MM.1S (cell line): ENCODE measurements at regions not wholly inside any gene's neighbourhood (a gene's known extent, or its start where the extent isn't known, plus 50 kb on each side); places are given as distances from the start of the nearest gene placed in this dataset.

Experiments
- DNase-seq: peaks from one replicate; pipeline ENCODE4 v3.0.0-alpha.2; 2015
- H2AFZ ChIP-seq: fragments of 300-600 bp; sonication (generic); 2 replicates; pipeline ENCODE4 v1.6.0; 2016; ENCODE audit warnings: antibody characterized with exemption, low read length
- H3F3A ChIP-seq: fragments of 300-600 bp; sonication (generic); 2 replicates; pipeline ENCODE4 v1.6.1; 2016; ENCODE audit warnings: mild to moderate bottlenecking, antibody characterized with exemption, low read length, moderate library complexity, mixed read lengths; ENCODE audit not compliant: insufficient read depth
- H3K27ac ChIP-seq: fragments of 300-600 bp; sonication (generic); 2 replicates; pipeline ENCODE4 v1.5.1; 2016; ENCODE audit warnings: mild to moderate bottlenecking, low read length
- H3K27me3 ChIP-seq: fragments of 300-600 bp; sonication (generic); replicated peaks from 2 replicates; pipeline ENCODE4 v1.6.0; 2016; ENCODE audit warnings: low read length; ENCODE audit not compliant: insufficient read depth
- H3K36me3 ChIP-seq: fragments of 300-600 bp; sonication (generic); replicated peaks from 2 replicates; pipeline ENCODE4 v1.6.1; 2016; ENCODE audit warnings: mild to moderate bottlenecking, low read length, mixed read lengths; ENCODE audit not compliant: insufficient read depth
- H3K4me1 ChIP-seq: fragments of 300-600 bp; sonication (generic); 2 replicates; pipeline ENCODE4 v1.6.1; 2016; ENCODE audit warnings: low read length, mixed read lengths
- H3K4me2 ChIP-seq: fragments of 300-600 bp; sonication (generic); 2 replicates; pipeline ENCODE4 v1.6.0; 2016; ENCODE audit warnings: low read depth, low read length
- H3K4me3 ChIP-seq: fragments of 300-600 bp; sonication (generic); 2 replicates; pipeline ENCODE4 v1.5.1; 2016; ENCODE audit warnings: low read length, mixed read lengths
- H3K79me2 ChIP-seq: fragments of 300-600 bp; sonication (generic); 2 replicates; pipeline ENCODE4 v1.6.1; 2016; ENCODE audit warnings: mixed run types, low read length, mixed read lengths
- H3K9ac ChIP-seq: fragments of 300-600 bp; sonication (generic); 2 replicates; pipeline ENCODE4 v1.6.1; 2016; ENCODE audit warnings: low read length, mixed read lengths
- H3K9me2 ChIP-seq: fragments of 300-600 bp; sonication (generic); replicated peaks from 2 replicates; pipeline ENCODE4 v1.6.1; 2016; ENCODE audit warnings: mild to moderate bottlenecking, low read length, mixed read lengths; ENCODE audit not compliant: insufficient read depth
- H3K9me3 ChIP-seq: fragments of 300-600 bp; sonication (generic); replicated peaks from 2 replicates; pipeline ENCODE4 v1.6.1; 2016; ENCODE audit warnings: mild to moderate bottlenecking, low read length, mixed read lengths; ENCODE audit not compliant: insufficient read depth
- H4K20me1 ChIP-seq: fragments of 300-600 bp; sonication (generic); 2 replicates; pipeline ENCODE4 v1.6.1; 2016; ENCODE audit warnings: mild to moderate bottlenecking, low read length, moderate library complexity, mixed read lengths; ENCODE audit not compliant: insufficient read depth
- EZH2 ChIP-seq: fragments of 300-600 bp; sonication (generic); optimal IDR thresholded peaks from 2 replicates; pipeline ENCODE3; 2017; ENCODE audit warnings: low read depth, mild to moderate bottlenecking, antibody characterized with exemption, low read length, mixed read lengths
- EZH2phosphoT487 ChIP-seq: fragments of 300-600 bp; sonication (generic); IDR thresholded peaks from 2 replicates; pipeline ENCODE4 v1.6.1; 2018; ENCODE audit warnings: antibody characterized with exemption, low read length
- TF ChIP-seq, protein P1 (sequence below): fragments of 300-600 bp; sonication (generic); IDR thresholded peaks from 2 replicates; pipeline ENCODE4 v1.5.1; 2016; ENCODE audit warnings: antibody characterized with exemption, low read length, mixed read lengths

DNA sequence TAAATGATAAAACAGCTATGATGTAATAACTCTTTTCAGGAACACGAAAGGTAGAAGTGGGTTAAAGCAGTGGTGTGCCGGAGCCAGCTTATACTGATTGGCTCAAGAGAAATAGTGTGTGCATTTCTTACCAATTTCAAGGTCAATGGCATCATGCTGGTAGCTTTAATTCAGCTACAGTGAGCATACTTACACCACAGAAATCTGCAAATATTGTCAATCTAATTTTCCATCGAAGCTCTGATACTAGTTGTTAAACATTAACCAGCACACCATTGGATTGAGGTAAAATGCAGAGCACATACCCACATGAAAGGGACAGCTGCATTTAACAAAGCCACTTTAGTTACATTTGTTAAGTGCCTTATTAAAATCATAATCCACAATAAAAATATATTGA lies 225.7 kb downstream of the KCNC2 start:
- Histone ChIP-seq H2AFZ (no peak overlapping the region), H3K9me3 (no peaks in the 10 kb centered on the region), H4K20me1 (no peaks in the 10 kb centered on the region), H3K36me3 (no peaks in the 10 kb centered on the region), H3K9me2 (no peaks in the 10 kb centered on the region), H3K9ac (no peak overlapping the region), H3K4me1 (no peaks in the 10 kb centered on the region), H3K4me3 (no peak overlapping the region), H3K27ac (no peak overlapping the region), H3K79me2 (no peaks in the 10 kb centered on the region), H3K4me2 (no peak overlapping the region), H3K27me3 (no peaks in the 10 kb centered on the region), H3F3A (no peaks in the 10 kb centered on the region)
- DNase-seq: no peak
- TF ChIP-seq EZH2phosphoT487: no peak
- TF ChIP-seq, protein P1, sequence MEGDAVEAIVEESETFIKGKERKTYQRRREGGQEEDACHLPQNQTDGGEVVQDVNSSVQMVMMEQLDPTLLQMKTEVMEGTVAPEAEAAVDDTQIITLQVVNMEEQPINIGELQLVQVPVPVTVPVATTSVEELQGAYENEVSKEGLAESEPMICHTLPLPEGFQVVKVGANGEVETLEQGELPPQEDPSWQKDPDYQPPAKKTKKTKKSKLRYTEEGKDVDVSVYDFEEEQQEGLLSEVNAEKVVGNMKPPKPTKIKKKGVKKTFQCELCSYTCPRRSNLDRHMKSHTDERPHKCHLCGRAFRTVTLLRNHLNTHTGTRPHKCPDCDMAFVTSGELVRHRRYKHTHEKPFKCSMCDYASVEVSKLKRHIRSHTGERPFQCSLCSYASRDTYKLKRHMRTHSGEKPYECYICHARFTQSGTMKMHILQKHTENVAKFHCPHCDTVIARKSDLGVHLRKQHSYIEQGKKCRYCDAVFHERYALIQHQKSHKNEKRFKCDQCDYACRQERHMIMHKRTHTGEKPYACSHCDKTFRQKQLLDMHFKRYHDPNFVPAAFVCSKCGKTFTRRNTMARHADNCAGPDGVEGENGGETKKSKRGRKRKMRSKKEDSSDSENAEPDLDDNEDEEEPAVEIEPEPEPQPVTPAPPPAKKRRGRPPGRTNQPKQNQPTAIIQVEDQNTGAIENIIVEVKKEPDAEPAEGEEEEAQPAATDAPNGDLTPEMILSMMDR: no peak
- TF ChIP-seq EZH2: no peak

- TF ChIP-seq, protein P1: no peak
- TF ChIP-seq EZH2 (no peak), EZH2phosphoT487 (no peak)
- no peaks in the 10 kb centered on the region for H3K4me1 ChIP-seq
- no peak overlapping the region for H3K4me2 ChIP-seq
- DNase-seq: no peak
- no peaks in the 10 kb centered on the region for H3K27me3 ChIP-seq
- no peak overlapping the region for H2AFZ ChIP-seq
- H4K20me1 ChIP-seq: no peaks in the 10 kb centered on the region
- no peaks in the 10 kb centered on the region for H3K9me2 ChIP-seq
- H3K9me3 ChIP-seq: no peaks in the 10 kb centered on the region
- no peak overlapping the region for H3K9ac ChIP-seq
- H3K79me2 ChIP-seq: no peaks in the 10 kb centered on the region
- H3K4me3 ChIP-seq: no peak overlapping the region
- H3K36me3 ChIP-seq: no peaks in the 10 kb centered on the region
- H3K27ac ChIP-seq: no peak overlapping the region
- no peaks in the 10 kb centered on the region for H3F3A ChIP-seq
These were observed 225.0 kb downstream of the KCNC2 start for GRCh38 chr12:74984631-74985030.

DNA sequence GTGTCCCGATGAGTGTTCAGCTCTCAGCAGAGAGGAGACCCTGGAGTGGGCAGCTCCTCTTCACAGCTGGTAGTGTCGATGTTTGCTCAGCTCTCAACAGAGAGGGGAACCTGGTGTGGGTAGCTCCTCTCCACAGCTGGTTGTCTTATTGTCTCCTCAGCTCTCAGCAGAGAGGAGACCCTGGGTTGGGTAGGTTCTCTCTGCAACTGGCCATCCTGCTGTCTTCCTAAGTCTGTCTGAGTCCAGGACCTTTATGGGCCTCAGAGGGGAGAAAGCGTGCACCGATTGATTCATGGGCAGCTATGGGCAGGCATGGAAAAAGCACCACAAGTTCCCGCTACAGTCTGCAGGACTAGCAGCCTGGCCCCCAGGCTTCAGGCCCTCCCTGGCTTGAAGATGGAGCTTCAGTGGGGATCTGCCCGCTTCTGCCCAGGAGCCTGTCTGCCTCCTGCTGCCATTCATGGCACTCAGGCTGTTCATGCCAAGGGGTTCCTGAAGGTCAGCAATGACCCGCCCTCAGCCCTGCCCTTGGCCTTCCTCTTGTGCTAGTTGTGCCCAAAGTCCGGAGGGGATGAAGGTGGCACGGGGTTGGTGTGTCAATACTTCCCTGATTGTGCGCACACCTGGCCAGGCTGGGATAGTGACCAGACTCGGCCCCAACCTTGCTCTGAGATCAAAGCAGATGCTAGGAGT lies 224.2 kb downstream of the KCNC2 start:
- Histone ChIP-seq H3K36me3 (no peaks in the 10 kb centered on the region), H3K27ac (no peak overlapping the region), H3F3A (no peaks in the 10 kb centered on the region), H3K4me3 (no peak overlapping the region), H3K79me2 (no peaks in the 10 kb centered on the region), H4K20me1 (no peaks in the 10 kb centered on the region), H3K27me3 (no peaks in the 10 kb centered on the region), H3K9me2 (no peaks in the 10 kb centered on the region), H3K4me2 (no peak overlapping the region), H3K4me1 (no peaks in the 10 kb centered on the region), H3K9ac (no peak overlapping the region), H2AFZ (no peak overlapping the region), H3K9me3 (no peaks in the 10 kb centered on the region)
- no peak for DNase-seq
- TF ChIP-seq EZH2phosphoT487: no peak
- TF ChIP-seq, protein P1: no peak
- no peak for TF ChIP-seq EZH2
